Ectodermal cell (in vitro differentiated cells): ENCODE measurements at regions not wholly inside any gene's neighbourhood (a gene's known extent, or its start where the extent isn't known, plus 50 kb on each side); places are given as distances from the start of the nearest gene placed in this dataset.

ENCODE experiments used
- H3K27ac ChIP-seq: 2 replicates; pipeline ENCODE4 v1.7.0; 2013; ENCODE audit warnings: mild to moderate bottlenecking, low read depth, low read length; ENCODE audit not compliant: insufficient read depth, poor library complexity, severe bottlenecking
- H3K27me3 ChIP-seq: 2 replicates; pipeline ENCODE4 v1.7.0; 2013; ENCODE audit warnings: mild to moderate bottlenecking, low read length; ENCODE audit not compliant: insufficient read depth, control insufficient read depth, poor library complexity, severe bottlenecking
- H3K36me3 ChIP-seq: one replicate; pipeline ENCODE4 v1.7.0; 2013; ENCODE audit warnings: low read length; ENCODE audit not compliant: control insufficient read depth, insufficient read depth
- H3K4me1 ChIP-seq: one replicate; pipeline ENCODE4 v1.7.0; 2013; ENCODE audit warnings: low read length; ENCODE audit not compliant: control insufficient read depth, insufficient read depth
- H3K4me3 ChIP-seq: 2 replicates; pipeline ENCODE4 v1.7.0; 2013; ENCODE audit warnings: low read depth, low read length, control low read depth; ENCODE audit not compliant: insufficient read depth
- H3K9me3 ChIP-seq: 2 replicates; pipeline ENCODE4 v1.7.0; 2013; ENCODE audit warnings: mild to moderate bottlenecking, low read length, moderate library complexity; ENCODE audit not compliant: control insufficient read depth
- WGBS, 2 experiments: methylation state at CpG; one replicate each; pipeline ENCODE4 v1.1.7; 2013; ENCODE audit warnings: missing lambda C conversion rate in 2 of 2; 5-methylcytosine and 5-hydroxymethylcytosine counted together

DNA sequence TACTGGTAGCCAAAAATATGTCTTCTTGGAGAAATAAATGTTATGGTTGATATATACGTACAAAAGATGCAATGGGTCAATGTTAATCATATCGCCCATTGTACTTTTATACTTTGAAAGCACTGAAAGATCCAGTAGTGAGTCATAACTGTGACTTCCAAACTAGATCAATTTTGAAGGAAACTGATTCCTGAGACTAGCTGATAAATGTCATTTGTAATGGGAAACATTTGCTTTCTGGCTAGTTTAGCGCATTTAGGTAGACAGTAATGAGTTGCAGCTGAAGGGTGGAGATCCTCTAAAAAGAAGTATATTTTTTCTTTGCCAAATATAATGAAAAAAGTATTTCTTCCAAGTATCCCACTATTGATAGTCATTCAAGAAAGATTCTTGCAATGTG, 53.5 kb upstream of the ARHGAP21 start:
- Histone ChIP-seq H3K27ac (no peak overlapping the region), H3K27me3 (no peaks in the 10 kb centered on the region), H3K4me1 (no peaks in the 10 kb centered on the region), H3K4me3 (no peak overlapping the region), H3K36me3 (no peaks in the 10 kb centered on the region), H3K9me3 (no peaks in the 10 kb centered on the region)
- WGBS, 2 experiments = 94 to 96% methylated on average over 3 of the region's 3 CpGs

DNA sequence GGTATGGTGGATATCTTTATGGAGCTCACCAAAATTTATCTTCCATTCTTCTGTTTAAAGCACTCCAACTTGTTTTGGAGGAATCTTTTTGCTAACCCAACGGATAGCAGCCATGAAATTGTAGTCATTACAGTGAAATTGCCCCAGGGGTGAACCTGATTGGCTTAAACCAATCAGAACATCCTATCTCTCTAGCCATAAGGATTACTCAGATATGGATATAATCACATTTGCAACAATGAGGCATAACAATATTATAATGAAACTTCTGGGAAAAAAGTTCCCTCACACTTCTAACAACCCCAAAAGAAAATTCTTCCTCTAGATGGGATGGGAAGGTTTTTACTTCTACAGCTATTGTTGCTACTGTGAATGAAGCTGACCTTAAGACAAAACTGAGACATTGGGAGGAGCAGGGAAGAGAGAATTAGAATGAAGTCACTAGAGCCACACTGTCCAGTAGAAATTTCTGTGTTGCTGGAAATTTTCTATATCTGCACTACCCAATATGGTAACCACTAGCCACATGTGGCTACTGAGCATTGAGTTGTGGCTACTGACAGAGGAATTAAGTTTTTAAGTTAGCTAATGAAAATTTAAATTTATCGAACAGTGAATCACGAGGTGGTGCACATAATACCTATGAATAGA, 50.4 kb upstream of the ARHGAP21 start:
- Histone ChIP-seq H3K27me3 (no peaks in the 10 kb centered on the region), H3K9me3 (no peaks in the 10 kb centered on the region), H3K27ac (no peak overlapping the region), H3K36me3 (no peaks in the 10 kb centered on the region), H3K4me3 (no peak overlapping the region), H3K4me1 (no peaks in the 10 kb centered on the region)
- 92 to 100% methylated on average over 3 of the region's 3 CpGs for WGBS, 2 experiments
